GM18861 (cell line): ENCODE measurements at regions not wholly inside any gene's neighbourhood (a gene's known extent, or its start where the extent isn't known, plus 50 kb on each side); places are given as distances from the start of the nearest gene placed in this dataset.

ENCODE experiments used
- ATAC-seq: cut with Tn5 transposase; IDR thresholded peaks from one replicate; pipeline ENCODE4 v1.9.1; 2021; ENCODE audit not compliant: unreplicated experiment

- ATAC-seq: no peak
Observed at GRCh38 chr1:29456685-29457435, 220.5 kb downstream of the PTPRU start.

GRCh38 chr1:29455781-29456180 lies 219.5 kb downstream of the PTPRU start:
- ATAC-seq: no peak

GRCh38 chr1:29454616-29455380 lies 218.5 kb downstream of the PTPRU start:
- ATAC-seq: no peak

GRCh38 chr1:29453502-29454240 lies 217.3 kb downstream of the PTPRU start:
- no peak for ATAC-seq

- ATAC-seq: no peak
Observed at GRCh38 chr1:29452463-29453230, 216.3 kb downstream of the PTPRU start.

- no peak for ATAC-seq
Observed at GRCh38 chr1:29451368-29451892, 215.1 kb downstream of the PTPRU start.

GRCh38 chr1:29450591-29450990 lies 214.3 kb downstream of the PTPRU start:
- ATAC-seq: no peak

- ATAC-seq: no peak
Observed at GRCh38 chr1:29448456-29449235, 212.3 kb downstream of the PTPRU start.

GRCh38 chr1:29447368-29447767 lies 211.0 kb downstream of the PTPRU start:
- no peak for ATAC-seq

- no peak for ATAC-seq
Observed at GRCh38 chr1:29444782-29445729, 208.7 kb downstream of the PTPRU start.

GRCh38 chr1:29444081-29444715 lies 207.9 kb downstream of the PTPRU start:
- ATAC-seq: no peak

- no peak for ATAC-seq
Observed at GRCh38 chr1:29441916-29442668, 205.8 kb downstream of the PTPRU start.

- ATAC-seq: no peak
Observed at GRCh38 chr1:29439615-29440014, 203.3 kb downstream of the PTPRU start.

- no peak for ATAC-seq
Observed at GRCh38 chr1:29438991-29439390, 202.7 kb downstream of the PTPRU start.

- no peak for ATAC-seq
Observed at GRCh38 chr1:29437946-29438345, 201.6 kb downstream of the PTPRU start.

GRCh38 chr1:29436181-29436785 lies 200.0 kb downstream of the PTPRU start:
- no peak for ATAC-seq

GRCh38 chr1:29433830-29434229 lies 197.5 kb downstream of the PTPRU start:
- ATAC-seq: no peak
